Transverse colon (tissue), 4 donors: ENCODE measurements at regions not wholly inside any gene's neighbourhood (a gene's known extent, or its start where the extent isn't known, plus 50 kb on each side); places are given as distances from the start of the nearest gene placed in this dataset.

ENCODE experiments used
- DNase-seq: peaks from one replicate; pipeline ENCODE4 v3.0.0-alpha.2; 2019
- H3K27ac ChIP-seq, 4 donors: fragments of 200-600 bp; sonication (generic); 2 replicates each; pipeline ENCODE4 v1.5.1; 2016 to 2018; ENCODE audit warnings: inconsistent platforms in 4 of 4
- H3K27me3 ChIP-seq: fragments of 200-600 bp; sonication (generic); 2 replicates; pipeline ENCODE4 v1.5.1; 2017; ENCODE audit warnings: inconsistent platforms
- H3K36me3 ChIP-seq, 4 donors: fragments of 200-600 bp; sonication (generic); 2 replicates each; pipeline ENCODE4 v1.5.1; 2017 to 2019; ENCODE audit warnings: inconsistent platforms in 4 of 4
- H3K4me1 ChIP-seq, 4 donors: fragments of 200-600 bp; sonication (generic); 2 replicates each; pipeline ENCODE4 v1.5.1; 2017 to 2020; ENCODE audit warnings: inconsistent platforms in 4 of 4
- H3K4me3 ChIP-seq, 4 donors: fragments of 200-600 bp; sonication (generic); 1 replicate in 1 of 4; 2 replicates in 3 of 4; pipeline versions ENCODE4 v1.5.1 to v1.6.1; 2017 to 2019; ENCODE audit warnings: inconsistent platforms in 4 of 4
- H3K9me3 ChIP-seq, 2 donors: fragments of 200-600 bp; sonication (generic); 2 replicates each; pipeline ENCODE4 v1.5.1; 2017 to 2019; ENCODE audit warnings: inconsistent platforms in 2 of 2
- CTCF ChIP-seq, 5 experiments: fragments of 200-600 bp in 3 of 5; fragments of 450-650 bp in 2 of 5; sonication (generic) in 3 of 5; IDR thresholded peaks; 1 replicate in 2 of 5; 2 replicates in 3 of 5; pipeline ENCODE4 v1.5.1; 2016 to 2017; ENCODE audit warnings: antibody characterized with exemption in 5 of 5, inconsistent platforms in 3 of 5, mild to moderate bottlenecking in 2 of 5, moderate library complexity in 1 of 5
- EP300 ChIP-seq: sonication (generic); formaldehyde crosslinking; IDR thresholded peaks from one replicate; pipeline ENCODE4 v1.6.1; 2017; ENCODE audit warnings: antibody characterized with exemption, low read depth
- POLR2A ChIP-seq: fragments of 450-650 bp; IDR thresholded peaks from one replicate; pipeline ENCODE4 v1.6.1; 2016; ENCODE audit warnings: antibody characterized with exemption, mild to moderate bottlenecking, moderate library complexity
- POLR2AphosphoS5 ChIP-seq, 3 donors: sonication (generic); formaldehyde crosslinking; IDR thresholded peaks; one replicate each; pipeline ENCODE4 v1.6.1; 2016; ENCODE audit warnings: antibody characterized with exemption in 3 of 3
- WGBS, 2 donors: methylation state at CpG; one replicate each; pipeline ENCODE4 v1.1.5; 2018; ENCODE audit warnings: low coverage in 1 of 2; 5-methylcytosine and 5-hydroxymethylcytosine counted together
- in situ Hi-C, 4 donors: fragments of 200-750 bp; cut with MboI; loops; one replicate each; pipeline versions ENCODE4 v1.15.0 to v1.15.1; 2017; ENCODE audit warnings: low sequenced_read_pairs in 3 of 4, low pct_ligation_motif_present in 1 of 4, low pct_unique_long_range_greater_than_20kb in 1 of 4
- intact Hi-C: fragments of 100-400 bp; cut with DNase I; formaldehyde crosslinking; loops from one replicate; pipeline ENCODE4 v1.15.1; 2023; ENCODE audit warnings: low total_unique reads

GRCh38 chr5:24314106-24314505 is 330.7 kb downstream of the CDH10 start:
- TF ChIP-seq POLR2A (no peak), CTCF (IDR thresholded peaks at IDR 0.05) (no peak), EP300 (no peak), POLR2AphosphoS5 (IDR thresholded peaks at IDR 0.05) (no peak)
- H3K36me3 ChIP-seq, result no peaks in the 10 kb centered on the region
- no peaks in the 10 kb centered on the region for H3K9me3 ChIP-seq
- H3K4me1 ChIP-seq, result no peaks in the 10 kb centered on the region
- in situ Hi-C loops, result no loop called here
- H3K27ac ChIP-seq, result no peak overlapping the region
- 84% methylated on average over 19 of the region's 19 CpGs; no CpG with 5 or more reads in 1 of the 2 donors for WGBS, 2 donors
- intact Hi-C loops, result no loop called here
- no peak for DNase-seq
- no peaks in the 10 kb centered on the region for H3K27me3 ChIP-seq
- H3K4me3 ChIP-seq, result no peak overlapping the region

- Histone ChIP-seq H3K36me3 (no peaks in the 10 kb centered on the region), H3K9me3 (no peaks in the 10 kb centered on the region), H3K27me3 (no peaks in the 10 kb centered on the region), H3K4me3 (no peak overlapping the region), H3K4me1 (no peaks in the 10 kb centered on the region), H3K27ac (no peak overlapping the region)
- DNase-seq, result no peak
- TF ChIP-seq POLR2A (no peak), EP300 (no peak), POLR2AphosphoS5 (IDR thresholded peaks at IDR 0.05) (no peak), CTCF (IDR thresholded peaks at IDR 0.05) (no peak)
- intact Hi-C loops (no loop called here), in situ Hi-C loops (no loop called here)
- 60 to 85% methylated on average over 1 to 3 of the region's 3 CpGs for WGBS, 2 donors
Measured at GRCh38 chr5:24320643-24321042, 324.1 kb downstream of the CDH10 start.

GRCh38 chr5:24325306-24325832 is 319.4 kb downstream of the CDH10 start:
- in situ Hi-C loops, result no loop called here
- no peaks in the 10 kb centered on the region for H3K9me3 ChIP-seq
- TF ChIP-seq POLR2A (no peak), EP300 (no peak), CTCF (IDR thresholded peaks at IDR 0.05) (no peak), POLR2AphosphoS5 (IDR thresholded peaks at IDR 0.05) (no peak)
- DNase-seq, result no peak
- H3K4me1 ChIP-seq, result no peaks in the 10 kb centered on the region
- intact Hi-C loops, result no loop called here
- H3K27me3 ChIP-seq, result no peaks in the 10 kb centered on the region
- H3K27ac ChIP-seq, result no peak overlapping the region
- H3K36me3 ChIP-seq, result no peaks in the 10 kb centered on the region
- 65% methylated on average over 1 of the region's 1 CpG; no CpG with 5 or more reads in 1 of the 2 donors for WGBS, 2 donors
- no peak overlapping the region for H3K4me3 ChIP-seq

- in situ Hi-C loops, result no loop called here
- intact Hi-C loops, result loop anchor here (2.0 kb wide), 1 partner anchor 75 kb away; no protein-coding TSS in a partner anchor
- H3K27ac ChIP-seq, result no peak overlapping the region
- TF ChIP-seq POLR2AphosphoS5 (IDR thresholded peaks at IDR 0.05) (no peak), POLR2A (no peak), EP300 (no peak), CTCF (IDR thresholded peaks at IDR 0.05) (no peak)
- H3K4me3 ChIP-seq, result no peak overlapping the region
- H3K36me3 ChIP-seq, result no peaks in the 10 kb centered on the region
- H3K4me1 ChIP-seq, result no peaks in the 10 kb centered on the region
- no peak for DNase-seq
- no peaks in the 10 kb centered on the region for H3K9me3 ChIP-seq
- no peaks in the 10 kb centered on the region for H3K27me3 ChIP-seq
Measured at GRCh38 chr5:24331531-24331930, 313.2 kb downstream of the CDH10 start.
